ENCODE measurements at regions not wholly inside any gene's neighbourhood (a gene's known extent, or its start where the extent isn't known, plus 50 kb on each side); places are given as distances from the start of the nearest gene placed in this dataset.

DNA sequence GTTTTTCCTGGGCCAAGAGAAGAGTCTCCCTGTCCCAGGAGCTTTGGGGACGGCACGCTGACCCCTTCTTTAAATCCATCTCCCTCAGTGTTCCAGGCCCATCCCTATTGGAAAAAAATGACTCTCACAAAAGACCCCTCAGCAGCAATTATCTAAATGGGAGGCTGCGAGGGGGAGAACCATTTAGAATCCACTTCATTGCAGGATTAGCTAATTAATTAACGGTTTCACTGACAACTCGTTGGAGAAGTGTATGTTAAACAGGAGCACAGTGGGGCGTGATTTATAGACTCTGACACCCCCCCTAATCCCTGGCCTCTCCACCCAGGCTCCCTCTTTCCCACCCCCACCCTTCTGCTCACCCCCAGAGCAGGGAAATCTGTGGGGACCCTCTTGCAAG, 162.8 kb upstream of the LHX5 start:
- Histone ChIP-seq H3K9me3 (no peaks in the 10 kb centered on the region), H3K36me3 (no peaks in the 10 kb centered on the region), H3K27me3 (peaks cover 52% of the 10 kb centered on the region), H3K4me1 (ENCODE audit: control insufficient read depth in 1 of 2, insufficient read depth in 1 of 2, low read depth in 1 of 2, low read length in 1 of 2) (no peaks in the 10 kb centered on the region), H3K4me3 (ENCODE audit: low read depth in 1 of 2, low read length in 1 of 2) (no peak overlapping the region), H3K27ac (no peak overlapping the region)
- TF ChIP-seq, protein P1, sequence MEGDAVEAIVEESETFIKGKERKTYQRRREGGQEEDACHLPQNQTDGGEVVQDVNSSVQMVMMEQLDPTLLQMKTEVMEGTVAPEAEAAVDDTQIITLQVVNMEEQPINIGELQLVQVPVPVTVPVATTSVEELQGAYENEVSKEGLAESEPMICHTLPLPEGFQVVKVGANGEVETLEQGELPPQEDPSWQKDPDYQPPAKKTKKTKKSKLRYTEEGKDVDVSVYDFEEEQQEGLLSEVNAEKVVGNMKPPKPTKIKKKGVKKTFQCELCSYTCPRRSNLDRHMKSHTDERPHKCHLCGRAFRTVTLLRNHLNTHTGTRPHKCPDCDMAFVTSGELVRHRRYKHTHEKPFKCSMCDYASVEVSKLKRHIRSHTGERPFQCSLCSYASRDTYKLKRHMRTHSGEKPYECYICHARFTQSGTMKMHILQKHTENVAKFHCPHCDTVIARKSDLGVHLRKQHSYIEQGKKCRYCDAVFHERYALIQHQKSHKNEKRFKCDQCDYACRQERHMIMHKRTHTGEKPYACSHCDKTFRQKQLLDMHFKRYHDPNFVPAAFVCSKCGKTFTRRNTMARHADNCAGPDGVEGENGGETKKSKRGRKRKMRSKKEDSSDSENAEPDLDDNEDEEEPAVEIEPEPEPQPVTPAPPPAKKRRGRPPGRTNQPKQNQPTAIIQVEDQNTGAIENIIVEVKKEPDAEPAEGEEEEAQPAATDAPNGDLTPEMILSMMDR (IDR thresholded peaks at IDR 0.05): no peak

DNA sequence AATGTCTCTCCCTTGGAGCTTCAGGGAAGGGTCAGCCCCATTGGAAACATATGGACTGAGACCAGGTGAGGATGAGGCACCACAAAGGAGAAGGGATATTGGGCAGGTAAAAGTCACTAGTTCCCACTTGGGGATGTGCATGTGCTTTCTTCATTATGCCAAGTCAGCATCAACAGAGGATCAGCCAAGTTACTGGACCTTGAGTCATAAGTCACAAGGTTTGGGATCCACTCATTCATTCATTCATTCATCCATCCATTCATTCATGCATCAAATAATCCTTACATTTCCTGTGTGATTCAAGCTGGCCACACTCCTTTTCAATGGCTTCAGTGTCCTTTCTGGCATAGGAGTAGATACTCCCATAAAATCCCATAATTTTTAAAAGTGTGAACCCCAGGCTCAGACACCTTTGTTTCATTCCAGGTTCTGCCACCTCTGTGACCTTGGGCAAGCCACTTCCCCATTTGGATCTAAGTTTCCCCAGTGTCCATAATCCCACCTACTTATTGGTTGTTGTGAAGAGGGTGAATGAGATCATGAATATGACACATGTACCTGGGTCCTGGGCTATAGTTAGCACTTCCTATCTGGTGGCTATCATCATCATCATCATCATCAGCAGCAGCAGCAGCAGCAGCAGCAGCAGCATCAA, 162.1 kb upstream of the LHX5 start:
- no peaks in the 10 kb centered on the region for H3K4me1 ChIP-seq (ENCODE audit: control insufficient read depth in 1 of 2, insufficient read depth in 1 of 2, low read depth in 1 of 2, low read length in 1 of 2)
- no peak overlapping the region for H3K4me3 ChIP-seq (ENCODE audit: low read depth in 1 of 2, low read length in 1 of 2)
- H3K27ac ChIP-seq: no peak overlapping the region
- H3K36me3 ChIP-seq: no peaks in the 10 kb centered on the region
- H3K27me3 ChIP-seq: peaks cover 45% of the 10 kb centered on the region
- TF ChIP-seq, protein P1 (IDR thresholded peaks at IDR 0.05): no peak
- no peaks in the 10 kb centered on the region for H3K9me3 ChIP-seq

DNA sequence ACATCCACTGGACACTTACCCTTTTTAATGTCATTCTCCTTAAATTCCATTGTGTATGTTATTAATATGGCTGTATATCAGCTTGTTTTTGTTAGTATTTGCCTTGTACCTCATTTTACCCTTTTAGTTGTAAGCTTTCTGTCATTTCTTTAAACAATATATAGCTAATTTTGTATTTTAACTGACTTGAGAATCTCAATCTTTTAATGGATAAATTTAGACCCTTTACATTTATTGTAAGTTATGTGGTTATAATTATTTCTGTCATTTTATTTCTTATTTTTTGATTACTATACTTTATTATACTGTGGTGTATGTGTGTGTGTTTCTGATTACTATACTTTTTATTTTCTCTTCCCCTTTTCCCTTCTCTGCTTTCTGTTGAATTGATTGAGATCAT, 159.0 kb upstream of the LHX5 start:
- Histone ChIP-seq H3K36me3 (no peaks in the 10 kb centered on the region), H3K9me3 (no peaks in the 10 kb centered on the region), H3K27ac (no peak overlapping the region), H3K4me3 (ENCODE audit: low read depth in 1 of 2, low read length in 1 of 2) (no peak overlapping the region), H3K27me3 (peaks cover 16% of the 10 kb centered on the region), H3K4me1 (ENCODE audit: control insufficient read depth in 1 of 2, insufficient read depth in 1 of 2, low read depth in 1 of 2, low read length in 1 of 2) (no peaks in the 10 kb centered on the region)
- TF ChIP-seq, protein P1 (IDR thresholded peaks at IDR 0.05): no peak

DNA sequence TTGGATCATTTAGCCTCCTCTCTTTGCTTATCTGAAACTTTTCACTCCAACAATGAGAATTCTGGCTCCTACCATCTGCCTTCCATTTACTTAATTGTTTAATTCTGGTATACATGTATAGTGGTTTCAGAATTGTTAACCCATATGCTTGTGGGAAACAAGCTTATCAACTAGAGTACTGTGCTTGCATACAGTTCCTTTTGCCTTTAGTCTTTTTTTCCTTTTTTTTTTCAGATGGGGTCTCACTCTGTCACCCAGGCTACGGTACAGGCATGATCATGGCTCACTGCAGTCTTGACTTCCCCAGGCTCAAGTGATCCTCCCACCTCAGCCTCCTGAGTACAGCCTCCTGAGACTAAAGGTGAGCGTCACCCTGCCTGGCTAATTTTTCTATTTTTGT, 153.8 kb upstream of the LHX5 start:
- H3K27ac ChIP-seq: no peak overlapping the region
- no peaks in the 10 kb centered on the region for H3K9me3 ChIP-seq
- H3K4me3 ChIP-seq (ENCODE audit: low read depth in 1 of 2, low read length in 1 of 2): no peak overlapping the region
- H3K36me3 ChIP-seq: no peaks in the 10 kb centered on the region
- TF ChIP-seq, protein P1 (IDR thresholded peaks at IDR 0.05): no peak
- H3K4me1 ChIP-seq (ENCODE audit: control insufficient read depth in 1 of 2, insufficient read depth in 1 of 2, low read depth in 1 of 2, low read length in 1 of 2): no peaks in the 10 kb centered on the region
- H3K27me3 ChIP-seq: peaks cover 11% of the 10 kb centered on the region

DNA sequence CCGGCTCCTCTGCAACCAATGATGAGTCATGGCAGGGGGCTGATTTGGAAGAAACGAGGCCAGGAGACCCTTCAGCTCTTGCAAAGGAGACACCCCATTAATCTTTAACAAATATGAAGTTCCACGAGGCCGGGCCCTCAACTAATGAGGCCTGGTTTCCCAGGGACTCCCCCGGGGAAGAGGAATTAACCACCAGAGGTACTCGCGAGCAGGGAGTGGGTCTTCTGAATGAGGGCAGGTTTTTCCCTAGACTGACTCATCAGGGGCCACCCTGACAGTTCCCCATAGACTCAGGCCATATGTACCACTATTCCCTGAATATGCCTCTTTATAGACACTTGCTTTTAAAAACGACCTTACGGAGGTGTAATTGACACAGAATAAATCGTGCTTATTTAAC, 150.7 kb upstream of the LHX5 start:
- Histone ChIP-seq H3K4me3 (ENCODE audit: low read depth in 1 of 2, low read length in 1 of 2) (no peak overlapping the region), H3K4me1 (ENCODE audit: control insufficient read depth in 1 of 2, insufficient read depth in 1 of 2, low read depth in 1 of 2, low read length in 1 of 2) (no peaks in the 10 kb centered on the region)
- TF ChIP-seq, protein P1 (IDR thresholded peaks at IDR 0.05): no peak

More for the DNA sequence above, 150.7 kb upstream of the LHX5 start:
- Histone ChIP-seq H3K27ac (no peak overlapping the region), H3K27me3 (peaks cover 25% of the 10 kb centered on the region), H3K36me3 (no peaks in the 10 kb centered on the region), H3K9me3 (no peaks in the 10 kb centered on the region)
